Renal pelvis (tissue), 1 donor: ENCODE measurements at regions not wholly inside any gene's neighbourhood (a gene's known extent, or its start where the extent isn't known, plus 50 kb on each side); places are given as distances from the start of the nearest gene placed in this dataset.
"Not testable (repeated sequence)": the region's sequence is repeated elsewhere in the genome, so short reads cannot be mapped to it uniquely, and the experiment has no call there.

ENCODE experiments used
- DNase-seq: peaks from one replicate; pipeline ENCODE4 v3.0.0-alpha.2; 2013

DNA sequence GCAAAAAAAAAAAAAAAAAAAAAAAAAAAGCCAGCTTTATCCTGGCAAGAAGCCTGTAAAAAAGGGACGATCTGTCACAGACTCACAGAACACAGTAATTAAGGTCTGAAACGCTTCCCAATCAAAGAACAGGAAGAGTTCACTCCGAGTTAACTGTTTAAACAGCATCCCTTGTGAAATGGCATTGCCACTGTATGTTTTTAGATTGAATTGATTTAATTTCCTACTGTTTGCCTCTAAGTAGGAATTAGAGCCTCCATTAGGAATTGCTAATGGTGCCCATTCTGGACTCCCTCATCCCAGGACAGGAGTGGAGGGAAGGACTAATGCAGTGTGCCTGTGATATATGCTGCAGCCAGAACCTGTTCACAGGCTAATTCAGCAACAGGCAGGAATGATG, 370.8 kb downstream of the RWDD3 start:
- DNase-seq: no peak

DNA sequence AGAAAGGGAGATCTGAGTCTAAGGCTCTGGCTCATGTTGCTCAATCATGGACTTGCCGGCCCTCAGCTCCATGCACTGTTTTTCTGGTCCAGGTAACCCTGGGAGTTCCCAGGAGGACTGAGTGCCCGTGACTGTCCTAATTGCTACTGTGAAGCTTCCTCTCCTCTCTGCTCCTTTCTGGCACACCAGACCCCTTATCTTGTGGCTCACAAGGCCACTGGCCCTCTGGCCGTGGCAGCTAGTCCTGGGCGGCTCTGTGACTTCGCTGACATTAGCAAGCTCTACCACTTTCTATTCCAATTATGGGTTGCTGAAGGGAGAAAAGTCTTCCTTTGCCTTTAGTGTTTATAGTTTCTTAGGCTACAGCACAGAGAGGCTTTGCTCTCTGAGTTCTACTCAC, 380.2 kb downstream of the RWDD3 start:
- no peak for DNase-seq

DNA sequence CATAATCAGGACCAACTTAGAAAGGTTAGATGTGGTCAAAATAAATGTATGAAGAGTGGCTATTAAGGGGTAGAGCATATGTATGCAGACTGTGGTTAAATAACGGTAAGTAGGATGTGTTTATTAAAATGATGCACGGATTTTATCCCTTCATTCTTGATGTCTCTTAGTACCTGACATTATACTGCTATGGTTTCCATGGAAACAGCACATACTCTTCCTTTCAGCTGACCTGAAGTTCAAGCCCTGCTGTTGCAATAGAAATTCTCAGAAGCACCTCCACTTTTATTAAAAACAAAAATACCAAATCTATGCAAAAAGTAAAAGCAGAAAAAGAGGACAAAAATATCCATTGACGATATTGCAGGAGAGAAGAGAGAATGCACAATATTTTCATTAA, 381.4 kb downstream of the RWDD3 start:
- DNase-seq: no peak

DNA sequence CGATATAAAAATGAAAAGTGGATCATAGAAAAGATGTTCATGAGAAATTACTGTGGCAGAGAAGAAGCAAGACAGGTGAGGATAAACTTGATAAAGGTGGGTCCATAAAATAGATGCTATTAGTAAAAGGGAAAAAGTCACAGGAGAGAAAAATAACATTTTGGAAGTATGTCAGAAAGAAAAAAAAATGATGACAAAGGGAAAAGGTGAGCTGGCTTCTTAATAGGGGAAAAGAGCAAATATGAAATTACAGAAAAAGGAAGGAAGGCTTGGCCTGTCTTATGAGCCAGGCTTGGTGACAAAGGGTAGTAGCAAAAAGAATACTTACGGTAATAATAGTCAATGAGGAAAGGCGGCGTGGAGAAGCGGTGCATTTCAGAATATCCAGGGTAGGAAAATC, 386.1 kb downstream of the RWDD3 start:
- no peak for DNase-seq

DNA sequence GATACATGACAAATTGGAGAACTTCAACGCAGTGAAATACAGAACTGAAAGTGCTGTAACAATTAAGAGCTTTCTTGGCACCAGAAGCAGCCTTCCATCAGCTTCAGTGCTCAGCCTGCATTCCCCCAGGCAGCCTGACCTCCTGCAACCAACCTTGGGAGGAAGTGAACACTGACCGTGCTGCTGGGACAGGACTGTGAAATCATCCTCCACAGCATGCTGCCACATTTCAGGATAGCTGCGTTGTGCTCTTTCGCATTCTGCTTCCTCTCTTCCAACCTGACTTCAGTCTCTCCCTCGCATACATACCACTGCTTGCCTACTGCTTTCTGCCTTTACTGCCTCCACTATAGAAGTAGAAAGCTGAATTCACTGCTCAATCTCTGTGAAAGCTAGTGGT, 388.6 kb downstream of the RWDD3 start:
- DNase-seq: no peak

DNA sequence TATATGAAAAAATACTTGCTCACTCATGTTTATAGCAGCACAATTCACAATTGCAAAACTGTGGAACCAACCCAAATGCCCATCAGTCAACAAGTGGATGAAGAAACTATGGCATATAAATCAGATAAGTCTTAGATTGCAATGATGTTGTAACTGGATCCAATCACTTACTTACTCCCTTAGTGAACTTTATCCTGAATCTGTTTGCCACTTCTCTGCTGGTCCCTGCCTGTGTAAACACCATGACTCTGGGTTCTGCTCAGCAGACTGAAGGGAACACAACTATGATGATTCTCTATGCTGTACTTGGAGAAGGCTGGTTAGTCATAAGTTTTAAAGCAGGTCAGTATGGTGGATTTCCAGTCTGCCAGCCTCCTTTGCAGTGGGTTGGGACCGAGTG, 391.2 kb downstream of the RWDD3 start:
- DNase-seq: no peak

DNA sequence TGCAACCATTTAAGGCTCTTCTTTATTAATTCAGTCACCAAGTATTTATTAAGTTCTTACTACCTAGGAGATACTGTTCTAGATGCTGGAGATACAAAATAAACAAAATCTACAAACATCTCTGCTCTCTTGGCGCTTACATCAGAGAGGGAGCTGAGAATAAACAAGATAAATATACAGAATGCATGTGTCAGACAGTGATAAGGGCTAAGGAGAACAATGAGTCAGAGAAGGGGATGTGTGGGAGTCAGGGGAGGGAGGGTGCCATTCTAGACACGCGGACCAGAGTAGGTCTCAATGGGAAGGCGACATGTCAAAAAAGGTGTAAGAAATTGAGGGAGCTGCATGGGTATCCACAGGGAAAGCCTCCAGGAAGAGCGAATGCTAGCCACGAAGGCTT, 393.2 kb downstream of the RWDD3 start:
- DNase-seq: no peak

DNA sequence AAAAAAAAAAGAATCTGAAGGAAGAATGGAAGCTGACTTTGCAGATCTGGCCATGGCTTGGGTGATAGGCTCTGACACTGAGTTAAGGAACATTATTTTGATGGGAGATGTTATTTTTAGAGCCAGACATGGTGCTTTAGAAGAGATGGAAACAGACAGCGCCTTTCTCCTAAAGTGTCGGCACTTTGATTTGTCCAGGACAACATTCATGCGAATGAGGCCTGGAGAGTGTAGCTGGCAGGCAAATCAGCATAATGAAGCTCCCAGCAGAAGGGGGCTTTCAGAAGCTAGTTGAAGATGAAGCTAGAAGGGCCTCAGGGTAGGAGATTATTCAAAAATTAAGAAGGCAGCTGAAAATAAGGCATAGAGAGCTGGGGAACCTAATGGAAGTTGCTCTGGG, 397.7 kb downstream of the RWDD3 start:
- DNase-seq: no peak

DNA sequence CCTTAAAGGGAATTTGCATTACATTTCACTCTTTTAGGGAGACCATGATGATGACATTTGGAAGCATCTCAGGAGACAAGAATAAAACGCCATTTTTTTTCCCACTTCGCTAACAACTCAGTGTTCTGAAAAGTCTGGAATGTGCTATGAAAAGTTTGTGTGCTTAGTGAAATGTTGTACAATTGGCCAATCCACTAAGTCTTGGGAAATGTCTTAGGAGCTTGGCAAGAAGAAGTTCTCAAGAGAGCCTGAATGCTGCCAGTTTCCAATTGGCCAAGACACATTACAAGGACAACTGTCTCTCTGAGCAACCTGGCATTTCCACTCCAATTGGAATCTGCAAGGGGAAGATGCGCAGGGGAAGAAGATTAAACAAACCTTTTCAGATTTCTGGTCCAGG, 401.8 kb downstream of the RWDD3 start:
- DNase-seq: no peak

DNA sequence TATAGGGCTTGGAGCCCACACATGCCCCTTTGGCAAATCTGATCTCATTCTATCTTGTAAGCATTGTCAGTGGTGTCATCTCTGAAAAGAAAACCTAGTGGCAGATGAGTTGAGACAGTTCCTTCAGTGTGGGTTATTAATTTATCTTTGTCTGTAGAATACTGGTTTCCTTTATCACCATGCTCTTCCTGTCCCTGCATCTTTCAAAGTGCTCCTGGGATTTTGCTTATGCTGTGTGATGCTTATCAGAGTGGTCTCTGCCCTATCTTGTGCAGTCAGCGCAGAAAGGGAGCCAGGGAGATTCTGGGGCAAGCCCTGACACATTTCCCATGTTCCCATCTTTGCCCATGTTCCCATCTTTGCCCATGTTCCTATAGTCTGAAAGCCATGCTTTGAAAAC, 402.9 kb downstream of the RWDD3 start:
- DNase-seq: no peak

DNA sequence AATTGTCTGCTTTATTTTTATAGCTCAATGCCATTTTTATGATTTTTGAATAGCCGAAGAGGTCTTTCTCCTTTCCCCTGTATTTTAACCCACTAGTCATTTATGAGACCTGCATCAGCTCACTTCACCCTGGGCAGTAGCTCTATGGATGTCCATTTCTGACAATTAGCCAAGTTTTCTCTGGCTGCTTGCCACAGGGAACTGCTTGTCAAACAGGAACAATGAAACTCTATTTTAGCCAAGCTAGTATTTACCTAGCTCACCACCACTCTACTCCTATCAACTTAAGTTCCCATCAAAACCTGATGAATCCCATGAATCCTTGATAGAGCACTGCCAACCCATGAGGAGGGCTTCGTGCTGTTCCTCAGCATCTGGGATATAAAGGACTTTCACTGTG, 406.7 kb downstream of the RWDD3 start:
- DNase-seq: peak; percentile 4

DNA sequence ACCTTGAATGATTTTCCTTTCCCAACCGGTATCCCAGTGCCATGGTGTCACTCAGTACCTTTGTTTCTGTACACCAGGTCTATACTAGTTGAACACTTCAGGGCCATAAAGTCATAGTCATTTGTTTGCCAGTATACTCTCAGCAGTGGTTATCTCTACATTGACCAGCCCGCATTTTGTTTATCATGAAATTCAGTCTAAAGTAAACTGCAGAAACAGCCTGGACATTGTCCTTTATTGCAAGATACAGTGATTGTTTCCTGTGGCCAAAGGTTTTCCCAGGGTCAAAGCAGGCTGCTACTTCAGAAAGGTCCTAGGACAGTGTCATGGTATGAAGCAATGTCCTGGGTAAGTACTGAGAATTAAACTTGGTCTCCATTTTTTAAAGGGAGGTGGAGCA, 407.4 kb downstream of the RWDD3 start:
- DNase-seq: no peak

DNA sequence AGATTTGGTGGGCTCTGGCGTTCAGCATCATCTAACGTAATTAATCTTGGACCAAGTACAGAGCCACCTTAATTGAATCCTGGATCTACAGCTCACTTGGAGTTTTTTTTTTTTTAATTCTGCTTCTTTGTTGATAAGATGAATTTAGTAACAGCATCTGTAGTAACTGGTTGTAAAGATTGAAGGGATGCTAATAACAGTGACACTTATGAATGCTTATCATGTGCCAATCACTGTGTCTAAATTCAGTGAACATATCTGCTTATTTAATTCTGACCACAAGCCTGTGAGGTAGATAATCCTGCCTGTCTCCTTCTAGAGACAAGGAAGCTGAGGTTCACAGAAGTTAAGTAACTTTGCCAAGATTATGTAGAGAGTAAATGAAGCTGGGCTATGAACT, 408.0 kb downstream of the RWDD3 start:
- no peak for DNase-seq

DNA sequence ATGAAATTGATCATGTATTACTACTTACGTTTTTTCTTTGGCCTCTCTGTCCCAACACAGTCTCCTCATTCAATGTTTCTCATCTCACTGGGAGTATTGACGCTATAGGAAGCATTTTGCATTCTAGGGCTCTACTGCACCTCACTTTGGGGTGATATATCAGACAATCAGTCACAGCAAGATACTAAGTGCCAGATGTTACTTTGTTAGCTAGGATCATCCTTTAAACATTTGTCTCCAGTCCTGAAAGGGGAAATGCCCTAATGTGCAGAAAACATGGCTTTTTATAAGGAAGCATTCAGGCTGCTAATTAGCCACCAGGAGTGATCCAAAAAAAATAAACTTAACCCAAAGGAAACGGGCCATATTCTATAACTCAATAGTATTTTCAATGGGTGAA, 409.1 kb downstream of the RWDD3 start:
- DNase-seq: no peak

DNA sequence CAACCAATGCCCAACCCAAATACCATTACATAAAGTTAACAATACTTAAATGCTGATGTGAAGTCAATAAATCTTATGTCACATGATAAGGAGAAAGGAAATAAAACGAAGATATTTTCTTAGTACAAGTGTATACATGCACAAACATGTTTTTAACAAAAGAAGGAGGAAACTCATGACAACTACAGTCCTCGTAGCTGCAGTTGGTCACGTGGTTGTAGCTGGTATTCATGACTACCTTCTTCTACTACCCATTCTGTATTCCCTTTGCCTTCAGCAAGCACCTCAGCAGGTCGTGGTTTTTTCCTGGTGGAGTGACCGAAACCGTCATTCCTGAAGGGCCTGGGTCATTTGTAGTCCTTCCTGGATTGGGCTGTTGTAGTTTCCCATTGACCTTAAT, 411.1 kb downstream of the RWDD3 start:
- not testable (repeated sequence) for DNase-seq

DNA sequence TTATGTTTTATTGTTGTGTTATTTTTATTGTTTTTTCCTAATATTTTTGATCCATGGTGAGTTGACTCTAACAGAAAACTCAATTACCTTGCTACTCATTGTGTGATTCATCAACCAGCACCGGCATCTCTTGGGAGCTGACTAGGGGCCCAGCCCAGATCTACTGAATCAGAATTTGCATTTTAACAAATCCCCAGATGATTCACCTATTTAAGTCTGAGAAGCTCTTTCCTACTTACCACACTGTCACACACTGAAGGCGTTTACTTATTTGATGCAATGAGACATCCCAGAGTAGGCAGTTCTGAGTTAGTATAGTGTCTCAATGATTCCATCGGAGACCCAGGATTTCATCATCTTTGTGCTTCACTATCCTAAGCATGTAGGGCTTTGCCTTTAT, 416.6 kb downstream of the RWDD3 start:
- DNase-seq: no peak

DNA sequence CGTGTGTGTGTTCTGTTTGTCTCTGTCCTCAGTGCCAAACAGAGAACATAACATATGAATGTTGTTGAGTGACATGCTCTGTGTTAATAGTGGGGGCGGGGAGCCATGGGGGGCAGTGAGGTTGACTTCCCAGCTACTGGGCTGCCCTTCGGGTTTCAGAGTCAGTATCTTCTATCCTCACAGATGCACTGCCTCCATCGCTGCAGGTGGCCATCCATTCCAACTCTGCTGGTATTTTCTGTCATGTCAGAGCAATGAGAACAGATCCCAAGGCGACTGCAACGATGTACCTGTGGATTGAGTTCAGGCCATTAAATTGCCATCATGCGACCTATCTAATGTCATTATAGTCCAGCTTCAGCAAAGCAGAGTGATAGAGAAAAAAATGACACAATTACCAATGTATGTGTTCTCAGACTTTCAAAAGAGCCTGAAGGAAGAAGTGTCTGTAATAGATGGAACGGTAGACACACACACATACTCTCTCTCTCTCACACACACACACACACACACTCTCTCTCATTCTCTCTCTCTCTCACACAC, 418.5 kb downstream of the RWDD3 start:
- DNase-seq: no peak

DNA sequence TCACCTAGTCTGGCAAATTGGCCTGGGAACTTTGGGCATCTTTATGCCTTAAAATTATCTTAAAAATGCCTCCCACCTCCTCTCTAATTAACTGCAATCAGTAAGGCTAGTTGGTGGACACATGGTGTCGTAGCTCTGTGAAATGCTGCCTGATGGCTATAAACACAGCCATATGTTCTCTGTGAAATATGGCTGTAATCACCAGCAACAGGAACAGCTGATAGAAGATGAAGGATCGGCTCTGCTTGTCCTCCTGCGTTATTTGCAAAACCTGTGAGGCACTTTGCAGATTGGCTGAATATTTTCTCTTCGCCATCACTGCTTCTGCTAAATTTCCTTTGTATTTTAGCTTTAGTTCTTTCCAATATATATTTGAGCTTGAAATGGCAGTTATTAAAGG, 419.6 kb downstream of the RWDD3 start:
- no peak for DNase-seq

DNA sequence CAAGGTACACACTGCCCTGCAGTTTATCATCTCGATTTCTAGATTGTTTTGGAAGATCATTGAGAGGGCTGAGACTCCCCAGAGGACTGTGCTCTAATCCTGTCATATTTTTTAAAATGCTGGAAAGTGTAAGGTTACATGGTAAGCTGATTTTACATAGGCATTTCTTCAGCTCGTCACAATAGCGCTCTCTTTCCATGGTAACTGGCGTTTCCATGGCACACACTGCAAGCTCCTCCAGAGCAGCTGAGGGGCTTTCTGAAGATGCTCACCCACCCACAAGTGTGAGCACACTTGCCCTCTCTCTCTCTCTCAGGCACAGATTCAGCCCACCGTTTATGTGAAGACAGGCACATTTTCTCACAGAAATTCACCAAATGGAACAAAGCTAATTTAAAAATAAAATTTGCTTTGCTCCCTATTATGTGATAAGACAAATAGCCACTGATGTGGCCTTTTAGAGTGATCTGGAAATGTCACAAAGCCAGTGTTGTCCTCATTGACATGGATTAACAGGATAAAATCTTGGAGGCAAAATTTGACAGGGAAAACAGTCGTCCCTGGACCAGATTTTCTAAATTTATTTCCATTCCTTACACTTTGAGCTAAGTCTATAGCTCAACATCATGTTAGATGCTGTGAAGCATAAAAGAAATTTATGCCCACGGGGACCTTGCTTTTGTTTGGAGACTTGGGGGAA, 421.5 kb downstream of the RWDD3 start:
- no peak for DNase-seq

DNA sequence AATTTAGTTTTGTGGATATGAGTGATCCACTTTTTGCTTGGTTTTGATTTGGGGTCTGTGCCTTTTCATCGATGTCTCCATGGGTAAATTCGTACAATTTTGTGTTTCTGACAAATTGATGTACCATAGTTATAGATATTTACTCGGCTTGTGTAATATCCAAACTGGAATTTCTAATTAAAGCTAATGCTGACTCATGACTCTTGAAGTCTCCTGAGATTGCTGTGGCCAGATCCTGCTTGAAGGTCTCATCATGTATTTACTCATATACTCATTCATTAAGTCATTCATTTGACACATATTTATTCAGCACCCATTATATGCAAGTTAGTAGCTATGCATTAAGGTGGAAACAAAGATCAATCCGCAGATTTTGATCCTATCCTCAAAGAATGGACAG, 423.2 kb downstream of the RWDD3 start:
- no peak for DNase-seq

DNA sequence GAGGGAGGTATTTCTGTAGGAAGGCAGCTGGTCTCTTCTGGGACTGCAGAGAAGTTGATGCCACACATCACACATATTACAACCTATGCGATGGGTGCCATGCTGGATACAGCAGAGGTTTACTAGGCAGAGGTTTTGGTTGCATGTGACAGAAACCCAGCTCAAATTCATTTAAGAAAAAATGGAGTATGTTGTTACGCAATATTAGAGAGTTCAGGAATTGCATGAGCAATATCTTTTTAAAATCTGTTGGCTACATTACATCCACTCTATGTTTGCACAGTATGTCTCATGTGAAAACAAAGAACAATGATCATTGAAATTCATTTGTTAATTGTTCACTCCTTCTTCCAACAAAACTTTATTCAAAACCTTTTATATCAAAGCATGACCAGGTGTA, 425.2 kb downstream of the RWDD3 start:
- DNase-seq: no peak

DNA sequence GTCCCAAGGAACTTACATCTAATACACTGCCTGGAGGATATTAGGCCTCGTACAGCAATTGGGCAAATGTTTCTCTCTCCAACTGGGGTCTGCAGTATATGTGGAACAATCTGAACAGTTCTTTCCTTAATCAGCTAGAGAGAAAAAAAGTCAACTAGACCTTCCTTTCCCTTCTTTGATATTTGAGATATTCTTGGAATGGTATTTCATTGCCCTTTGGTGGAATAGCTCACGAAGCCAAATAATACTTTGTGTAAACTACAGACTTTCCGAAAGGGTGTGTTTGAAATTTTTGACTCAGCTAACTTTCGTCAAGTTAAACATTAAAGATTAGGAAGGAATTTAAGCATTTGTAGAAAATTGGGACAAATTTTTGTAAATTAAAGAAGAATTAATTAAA, 425.6 kb downstream of the RWDD3 start:
- no peak for DNase-seq

DNA sequence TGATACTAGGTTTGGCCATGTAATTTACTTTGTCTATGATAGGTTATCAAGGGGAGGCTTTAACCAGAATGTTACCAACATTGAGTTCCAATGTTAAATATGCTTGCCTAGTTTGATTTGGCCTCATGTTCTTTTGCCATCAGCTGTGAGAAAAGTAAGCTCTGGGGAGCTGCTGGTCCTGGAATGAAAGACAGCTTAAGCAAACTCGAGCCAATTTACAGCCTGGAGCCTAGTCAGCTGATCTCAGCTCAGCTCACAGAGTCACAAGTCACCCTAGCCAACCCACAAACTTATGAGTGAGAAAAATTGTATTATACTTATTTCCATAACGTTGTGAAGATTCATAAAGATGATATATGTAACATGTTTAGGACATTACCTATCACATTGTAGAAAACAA, 426.7 kb downstream of the RWDD3 start:
- no peak for DNase-seq

DNA sequence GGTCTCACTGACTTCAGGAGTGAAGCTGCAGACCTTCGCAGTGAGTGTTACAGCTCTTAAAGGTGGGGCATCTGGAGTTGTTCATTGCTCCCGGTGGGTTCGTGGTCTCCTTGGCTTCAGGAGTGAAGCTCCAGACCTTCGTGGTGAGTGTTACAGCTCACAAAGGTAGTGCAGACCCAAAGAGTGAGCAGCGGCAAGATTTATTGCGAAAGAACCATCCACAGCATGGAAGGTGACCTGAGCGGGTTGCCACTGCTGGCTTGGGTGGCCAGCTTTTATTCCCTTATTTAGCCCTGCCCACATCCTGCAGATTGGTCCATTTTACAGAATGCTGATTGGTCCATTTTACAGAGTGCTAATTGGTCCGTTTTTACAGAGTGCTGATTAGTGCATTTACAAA, 429.5 kb downstream of the RWDD3 start:
- not testable (repeated sequence) for DNase-seq

DNA sequence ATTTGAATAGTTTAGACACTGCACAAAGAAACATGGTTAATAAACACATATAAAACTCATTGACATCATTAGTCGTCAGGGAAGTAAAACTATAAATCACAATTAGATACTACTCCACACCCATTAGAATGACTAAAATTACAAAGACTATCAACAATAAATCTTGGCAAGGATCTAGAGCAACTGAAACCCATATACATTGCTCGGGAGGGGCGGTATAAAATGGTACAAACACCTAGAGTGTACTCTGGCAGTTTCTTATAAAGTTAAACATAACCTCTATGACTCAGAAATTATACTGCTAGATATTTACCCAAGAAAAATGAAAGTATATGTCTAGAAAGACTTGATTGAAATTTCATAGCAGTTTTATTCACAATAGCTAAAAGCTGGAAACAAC, 434.2 kb downstream of the RWDD3 start:
- DNase-seq: no peak
